Left ventricle myocardium inferior (tissue), 1 donor: ENCODE measurements at regions not wholly inside any gene's neighbourhood (a gene's known extent, or its start where the extent isn't known, plus 50 kb on each side); places are given as distances from the start of the nearest gene placed in this dataset.

Source experiments
- DNase-seq: peaks from one replicate; pipeline ENCODE4 v3.0.0-alpha.2; 2020
- H3K27ac ChIP-seq: fragments of 200-600 bp; replicated peaks from 2 replicates; pipeline ENCODE4 v1.8.0; 2021
- H3K27me3 ChIP-seq: fragments of 200-600 bp; 2 replicates; pipeline ENCODE4 v1.8.0; 2021; ENCODE audit warnings: low read depth
- H3K36me3 ChIP-seq: fragments of 200-600 bp; 2 replicates; pipeline ENCODE4 v1.8.0; 2021
- H3K4me1 ChIP-seq: fragments of 200-600 bp; 2 replicates; pipeline ENCODE4 v1.8.0; 2021
- H3K4me3 ChIP-seq: fragments of 200-600 bp; 2 replicates; pipeline ENCODE4 v1.8.0; 2021; ENCODE audit warnings: mild to moderate bottlenecking, moderate library complexity
- H3K9me3 ChIP-seq: fragments of 200-600 bp; replicated peaks from 2 replicates; pipeline ENCODE4 v1.8.0; 2021
- CTCF ChIP-seq: fragments of 200-600 bp; IDR thresholded peaks from 2 replicates; pipeline ENCODE4 v1.8.0; 2021; ENCODE audit warnings: antibody characterized with exemption, mild to moderate bottlenecking, borderline replicate concordance
- intact Hi-C: fragments of 100-400 bp; cut with micrococcal nuclease; formaldehyde crosslinking; loops from one replicate; pipeline ENCODE4 v1.11.0; 2022
- donor health status: DM: no; HTN: yes; CAD: no; lungs with severe emphysema.

GRCh38 chr3:30069056-30069455, 537.3 kb upstream of the TGFBR2 start:
- H3K36me3 ChIP-seq: no peaks in the 10 kb centered on the region
- H3K9me3 ChIP-seq: no peaks in the 10 kb centered on the region
- H3K27me3 ChIP-seq: no peaks in the 10 kb centered on the region
- no peaks in the 10 kb centered on the region for H3K4me1 ChIP-seq
- H3K27ac ChIP-seq: no peak overlapping the region
- H3K4me3 ChIP-seq: no peak overlapping the region
- no peak for TF ChIP-seq CTCF
- DNase-seq: no peak
- intact Hi-C loops: no loop called here

- TF ChIP-seq CTCF: no peak
- Histone ChIP-seq H3K4me1 (no peaks in the 10 kb centered on the region), H3K9me3 (peaks cover 9% of the 10 kb centered on the region), H3K4me3 (no peak overlapping the region), H3K27ac (no peak overlapping the region), H3K27me3 (no peaks in the 10 kb centered on the region), H3K36me3 (no peaks in the 10 kb centered on the region)
- intact Hi-C loops: no loop called here
- no peak for DNase-seq
These were observed 533.4 kb upstream of the TGFBR2 start for GRCh38 chr3:30073040-30073439.

DNA sequence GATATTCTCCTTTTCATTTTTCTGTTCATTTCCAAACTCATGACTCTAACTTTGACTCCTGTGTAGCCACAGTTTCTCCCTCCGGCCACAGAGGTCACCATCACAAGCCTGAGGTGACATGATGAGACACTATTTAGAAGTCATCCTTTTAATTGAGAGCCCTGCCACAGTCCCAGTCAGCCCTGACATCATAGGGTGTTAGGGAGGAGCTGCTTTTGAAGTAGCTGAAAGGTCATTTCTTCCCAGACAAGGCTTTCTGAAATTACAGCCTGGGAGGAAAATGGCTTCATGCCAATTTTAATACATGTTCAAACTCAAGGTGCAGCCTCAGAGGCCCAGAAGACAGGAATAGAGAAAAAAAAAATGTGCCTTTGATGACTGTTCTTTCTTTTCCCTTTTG, 532.8 kb upstream of the TGFBR2 start:
- DNase-seq: no peak
- Histone ChIP-seq H3K9me3 (peaks cover 9% of the 10 kb centered on the region), H3K4me1 (no peaks in the 10 kb centered on the region), H3K36me3 (no peaks in the 10 kb centered on the region), H3K27me3 (no peaks in the 10 kb centered on the region), H3K4me3 (no peak overlapping the region), H3K27ac (no peak overlapping the region)
- no peak for TF ChIP-seq CTCF
- intact Hi-C loops: no loop called here

DNA sequence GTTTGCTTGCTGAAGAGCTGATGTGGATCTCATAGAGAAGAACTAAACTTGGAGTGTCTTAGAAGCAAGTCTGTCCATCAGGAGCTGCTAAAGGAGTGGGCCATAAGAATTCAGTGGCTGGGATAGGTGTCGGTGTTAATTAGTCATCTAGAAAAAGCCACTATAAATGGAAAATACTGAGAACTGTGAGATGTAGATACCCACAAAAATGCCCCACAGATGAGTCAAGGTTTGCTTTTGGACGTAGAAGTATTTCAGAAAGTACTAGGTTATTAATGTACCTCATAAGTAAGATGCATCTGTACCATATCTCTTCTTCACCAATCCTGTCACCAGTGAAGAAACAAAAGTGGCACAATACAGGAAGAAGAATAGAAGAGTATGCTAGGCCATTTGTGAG, 530.9 kb upstream of the TGFBR2 start:
- no peak for TF ChIP-seq CTCF
- Histone ChIP-seq H3K27me3 (no peaks in the 10 kb centered on the region), H3K27ac (no peak overlapping the region), H3K9me3 (peaks cover 9% of the 10 kb centered on the region), H3K4me3 (no peak overlapping the region), H3K36me3 (no peaks in the 10 kb centered on the region), H3K4me1 (no peaks in the 10 kb centered on the region)
- no peak for DNase-seq
- intact Hi-C loops: no loop called here

GRCh38 chr3:30076899-30077298, 529.5 kb upstream of the TGFBR2 start:
- TF ChIP-seq CTCF: no peak
- intact Hi-C loops: no loop called here
- Histone ChIP-seq H3K9me3 (peaks cover 9% of the 10 kb centered on the region), H3K27me3 (no peaks in the 10 kb centered on the region), H3K36me3 (no peaks in the 10 kb centered on the region), H3K4me1 (no peaks in the 10 kb centered on the region), H3K27ac (no peak overlapping the region), H3K4me3 (no peak overlapping the region)
- no peak for DNase-seq

DNA sequence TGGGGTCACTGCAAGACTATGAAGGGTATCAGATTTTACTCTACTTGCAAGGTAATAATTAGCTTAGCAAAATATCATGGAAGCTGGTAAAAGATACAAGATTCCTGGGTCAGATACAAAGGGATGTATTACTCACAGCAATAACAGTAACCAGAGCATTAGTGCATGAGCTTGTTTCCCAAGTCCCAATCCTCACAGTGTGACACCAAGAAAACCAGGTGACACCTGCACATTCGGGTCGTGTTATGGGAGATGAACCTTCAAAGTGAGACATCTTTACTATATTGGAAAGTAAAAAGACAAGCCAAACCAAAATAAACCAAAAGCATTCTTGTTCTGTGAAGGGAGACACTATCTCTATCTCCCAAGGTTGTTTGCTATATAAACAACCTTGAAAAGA, 528.7 kb upstream of the TGFBR2 start:
- no peak for TF ChIP-seq CTCF
- H3K27ac ChIP-seq: no peak overlapping the region
- H3K4me1 ChIP-seq: no peaks in the 10 kb centered on the region
- peaks cover 9% of the 10 kb centered on the region for H3K9me3 ChIP-seq
- H3K27me3 ChIP-seq: no peaks in the 10 kb centered on the region
- no peak overlapping the region for H3K4me3 ChIP-seq
- DNase-seq: no peak
- H3K36me3 ChIP-seq: no peaks in the 10 kb centered on the region
- intact Hi-C loops: no loop called here
